OCI-LY7 (cell line): ENCODE measurements at regions not wholly inside any gene's neighbourhood (a gene's known extent, or its start where the extent isn't known, plus 50 kb on each side); places are given as distances from the start of the nearest gene placed in this dataset.

Experiments used
- BruUV-seq: library from RNA; stranded (reverse); fragments of 400-500 nt; replicated peaks from 2 replicates; lab custom pipeline; 2021; lab: Mats Ljungman, UMichigan
- CTCF ChIA-PET: fragments of 300-600 bp; sonication (Branson Sonifier 250); formaldehyde crosslinking; loops from one replicate; lab custom pipeline; 2022; ENCODE audit warnings: antibody characterized with exemption; ENCODE audit not compliant: unreplicated experiment; lab: Charles Lee
- POLR2A ChIA-PET: fragments of 300-600 bp; sonication (Branson Sonifier 250); formaldehyde crosslinking; loops from one replicate; lab custom pipeline; 2022; ENCODE audit warnings: antibody characterized with exemption; lab: Charles Lee
- DNase-seq: peaks from one replicate; pipeline ENCODE4 v3.0.0-alpha.2; 2015; ENCODE audit warnings: low spot score
- H2AFZ ChIP-seq: fragments of 200-600 bp; sonication (generic), shearing (Covaris generic); 2 replicates; pipeline ENCODE4 v1.6.1; 2014; ENCODE audit warnings: mild to moderate bottlenecking, antibody characterized with exemption, low read length, moderate library complexity
- H3K27ac ChIP-seq: fragments of 200-600 bp; sonication (generic); 2 replicates; pipeline ENCODE4 v1.5.1; 2014; ENCODE audit warnings: mixed run types, low read depth, mild to moderate bottlenecking, moderate library complexity, low read length, inconsistent platforms; ENCODE audit not compliant: poor library complexity, severe bottlenecking
- H3K36me3 ChIP-seq: fragments of 200-600 bp; sonication (generic); 2 replicates; pipeline ENCODE4 v1.6.1; 2014; ENCODE audit warnings: mild to moderate bottlenecking, antibody characterized with exemption, low read length, moderate library complexity, mixed read lengths; ENCODE audit not compliant: insufficient read depth
- H3K4me1 ChIP-seq: fragments of 200-600 bp; sonication (generic); 2 replicates; pipeline ENCODE4 v1.5.1; 2014; ENCODE audit warnings: mild to moderate bottlenecking, low read length; ENCODE audit not compliant: insufficient read depth, poor library complexity, severe bottlenecking
- H3K4me2 ChIP-seq: fragments of 200-600 bp; sonication (generic); 2 replicates; pipeline ENCODE4 v1.6.1; 2014; ENCODE audit warnings: mild to moderate bottlenecking, low read length
- H3K4me3 ChIP-seq: fragments of 200-600 bp; sonication (generic); 2 replicates; pipeline ENCODE4 v1.5.1; 2014; ENCODE audit warnings: mild to moderate bottlenecking, low read depth, low read length; ENCODE audit not compliant: poor library complexity, severe bottlenecking
- H3K79me2 ChIP-seq: fragments of 200-600 bp; sonication (generic); 2 replicates; pipeline ENCODE4 v1.6.1; 2016; ENCODE audit warnings: low read depth, mild to moderate bottlenecking, low read length, moderate library complexity, mixed read lengths; ENCODE audit not compliant: insufficient read depth
- H3K9me2 ChIP-seq: fragments of 200-600 bp; sonication (generic); 2 replicates; pipeline ENCODE4 v1.6.1; 2016; ENCODE audit warnings: mild to moderate bottlenecking, low read length, mixed read lengths; ENCODE audit not compliant: insufficient read depth
- H3K9me3 ChIP-seq: fragments of 200-600 bp; sonication (generic); 2 replicates; pipeline ENCODE4 v1.6.1; 2014; ENCODE audit warnings: mild to moderate bottlenecking, mixed run types, low read length, mixed read lengths
- H4K20me1 ChIP-seq: fragments of 200-600 bp; sonication (generic); 2 replicates; pipeline ENCODE4 v1.6.1; 2014; ENCODE audit warnings: mild to moderate bottlenecking, antibody characterized with exemption, low read length, moderate library complexity, mixed read lengths; ENCODE audit not compliant: insufficient read depth
- EZH2phosphoT487 ChIP-seq: fragments of 200-600 bp; sonication (generic); IDR thresholded peaks from 2 replicates; pipeline ENCODE4 v1.6.1; 2018; ENCODE audit warnings: low read depth, borderline replicate concordance, mild to moderate bottlenecking, mixed run types, antibody characterized with exemption, low read length, moderate library complexity, mixed read lengths
- intact Hi-C: fragments of 100-400 bp; cut with micrococcal nuclease; formaldehyde crosslinking; loops from one replicate; pipeline ENCODE4 v1.10.0; 2022; ENCODE audit not compliant: unreplicated experiment
- TF ChIP-seq, protein P1 (sequence below): fragments of 200-600 bp; sonication (generic); conservative IDR thresholded peaks from 2 replicates; pipeline ENCODE4 v1.5.1; 2014; ENCODE audit warnings: mild to moderate bottlenecking, antibody characterized with exemption, low read length, moderate library complexity, mixed read lengths

- no TSS peak for BruUV-seq
- Histone ChIP-seq H3K9me2 (no peaks in the 10 kb centered on the region), H3K36me3 (no peaks in the 10 kb centered on the region), H2AFZ (no peak overlapping the region), H3K4me3 (no peak overlapping the region), H3K4me2 (no peak overlapping the region), H3K9me3 (no peaks in the 10 kb centered on the region), H3K79me2 (no peaks in the 10 kb centered on the region), H4K20me1 (no peaks in the 10 kb centered on the region), H3K4me1 (no peaks in the 10 kb centered on the region), H3K27ac (no peak overlapping the region)
- CTCF ChIA-PET: no interaction called here
- POLR2A ChIA-PET: no interaction called here
- TF ChIP-seq EZH2phosphoT487: no peak
- TF ChIP-seq, protein P1, sequence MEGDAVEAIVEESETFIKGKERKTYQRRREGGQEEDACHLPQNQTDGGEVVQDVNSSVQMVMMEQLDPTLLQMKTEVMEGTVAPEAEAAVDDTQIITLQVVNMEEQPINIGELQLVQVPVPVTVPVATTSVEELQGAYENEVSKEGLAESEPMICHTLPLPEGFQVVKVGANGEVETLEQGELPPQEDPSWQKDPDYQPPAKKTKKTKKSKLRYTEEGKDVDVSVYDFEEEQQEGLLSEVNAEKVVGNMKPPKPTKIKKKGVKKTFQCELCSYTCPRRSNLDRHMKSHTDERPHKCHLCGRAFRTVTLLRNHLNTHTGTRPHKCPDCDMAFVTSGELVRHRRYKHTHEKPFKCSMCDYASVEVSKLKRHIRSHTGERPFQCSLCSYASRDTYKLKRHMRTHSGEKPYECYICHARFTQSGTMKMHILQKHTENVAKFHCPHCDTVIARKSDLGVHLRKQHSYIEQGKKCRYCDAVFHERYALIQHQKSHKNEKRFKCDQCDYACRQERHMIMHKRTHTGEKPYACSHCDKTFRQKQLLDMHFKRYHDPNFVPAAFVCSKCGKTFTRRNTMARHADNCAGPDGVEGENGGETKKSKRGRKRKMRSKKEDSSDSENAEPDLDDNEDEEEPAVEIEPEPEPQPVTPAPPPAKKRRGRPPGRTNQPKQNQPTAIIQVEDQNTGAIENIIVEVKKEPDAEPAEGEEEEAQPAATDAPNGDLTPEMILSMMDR: no peak
- intact Hi-C loops: no loop called here
- no peak for DNase-seq
These were observed 1111.1 kb downstream of the BCL11B start for GRCh38 chr14:98160901-98161300.

DNA sequence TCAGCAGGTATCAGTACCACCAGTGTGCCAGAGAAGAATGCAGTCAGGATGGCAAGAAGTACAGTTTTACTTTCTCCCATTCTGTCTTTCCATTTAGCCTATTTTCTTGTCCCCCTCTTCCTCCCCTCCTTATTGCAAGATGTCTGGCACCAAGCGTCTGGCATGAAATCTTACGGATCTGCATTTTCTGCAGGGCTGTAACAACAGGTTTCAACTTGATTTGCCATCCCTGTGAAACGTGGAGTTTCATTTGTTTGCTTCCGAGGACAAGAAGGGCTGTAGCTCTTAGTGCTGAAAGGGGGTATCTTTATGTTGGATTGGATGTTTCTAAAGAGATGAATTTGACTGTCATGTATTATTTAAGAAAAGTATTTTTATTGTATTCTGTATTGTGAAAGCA lies 1110.6 kb downstream of the BCL11B start:
- intact Hi-C loops: no loop called here
- no TSS peak for BruUV-seq
- Histone ChIP-seq H3K27ac (no peak overlapping the region), H3K9me3 (no peaks in the 10 kb centered on the region), H3K79me2 (no peaks in the 10 kb centered on the region), H3K4me2 (no peak overlapping the region), H3K9me2 (no peaks in the 10 kb centered on the region), H3K36me3 (no peaks in the 10 kb centered on the region), H2AFZ (no peak overlapping the region), H4K20me1 (no peaks in the 10 kb centered on the region), H3K4me1 (no peaks in the 10 kb centered on the region), H3K4me3 (no peak overlapping the region)
- ChIA-PET CTCF (no interaction called here), POLR2A (no interaction called here)
- no peak for DNase-seq
- no peak for TF ChIP-seq EZH2phosphoT487
- TF ChIP-seq, protein P1: no peak

DNA sequence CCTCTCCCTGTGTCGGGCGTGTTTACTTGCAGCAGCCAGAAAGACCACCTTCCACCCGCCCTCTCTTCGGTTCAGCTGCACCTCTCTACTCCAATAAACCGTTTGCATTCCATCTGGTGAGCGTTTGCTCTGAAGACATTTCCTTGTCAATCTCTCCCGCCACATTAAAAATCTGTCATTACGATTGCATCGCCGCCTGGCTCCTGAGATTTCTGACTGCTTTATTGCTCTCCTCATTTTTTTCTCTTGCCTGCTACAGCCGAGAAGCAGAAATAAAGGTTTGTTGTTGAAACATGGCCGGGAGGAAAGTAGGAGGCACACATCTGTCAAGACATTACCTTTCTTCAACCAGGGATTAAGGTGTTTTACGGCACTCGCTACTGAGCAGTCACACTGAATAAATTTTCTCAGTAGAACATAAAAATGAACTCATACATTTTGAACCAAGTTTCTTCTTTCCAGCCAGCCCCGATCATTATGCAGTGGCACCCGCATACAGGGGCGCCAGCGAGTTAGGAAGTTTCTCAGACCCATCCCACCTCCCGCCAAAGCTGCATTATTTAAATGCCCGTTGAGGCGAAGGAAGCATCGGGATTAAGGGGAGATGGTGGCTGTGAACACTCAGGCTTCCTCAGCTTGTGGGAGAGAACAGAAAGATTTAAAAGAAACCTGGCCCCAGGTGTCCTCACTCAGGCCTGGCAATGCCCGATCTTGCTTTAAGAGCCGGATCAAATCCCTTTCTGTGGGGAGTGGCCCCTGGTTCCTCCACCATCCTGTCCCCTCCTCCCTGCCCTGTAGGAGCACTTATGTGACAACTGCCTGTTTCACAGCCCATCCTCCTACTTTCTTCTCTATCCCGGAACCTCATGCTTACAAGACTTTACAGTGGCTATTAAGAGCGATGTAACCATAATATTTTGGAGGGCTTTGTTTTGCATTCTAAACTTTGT lies 1108.9 kb downstream of the BCL11B start:
- Histone ChIP-seq H3K27ac (no peak overlapping the region), H3K36me3 (no peaks in the 10 kb centered on the region), H4K20me1 (no peaks in the 10 kb centered on the region), H2AFZ (no peak overlapping the region), H3K4me1 (no peaks in the 10 kb centered on the region), H3K9me3 (no peaks in the 10 kb centered on the region), H3K79me2 (no peaks in the 10 kb centered on the region), H3K4me3 (no peak overlapping the region), H3K4me2 (no peak overlapping the region), H3K9me2 (no peaks in the 10 kb centered on the region)
- no TSS peak for BruUV-seq
- ChIA-PET CTCF (no interaction called here), POLR2A (no interaction called here)
- DNase-seq: no peak
- intact Hi-C loops: no loop called here
- TF ChIP-seq EZH2phosphoT487: no peak
- TF ChIP-seq, protein P1: no peak
